GM03348 (cell line): ENCODE measurements at regions not wholly inside any gene's neighbourhood (a gene's known extent, or its start where the extent isn't known, plus 50 kb on each side); places are given as distances from the start of the nearest gene placed in this dataset.

Experiments
- DNase-seq: peaks from one replicate; pipeline ENCODE4 v3.0.0; 2012; ENCODE audit warnings: low spot score

- no peak for DNase-seq
Measured at GRCh38 chr9:3049636-3050035, 205.7 kb upstream of the PUM3 start.

GRCh38 chr9:3047912-3048311 is 204.0 kb upstream of the PUM3 start:
- no peak for DNase-seq

- no peak for DNase-seq
Measured at GRCh38 chr9:3045153-3045552, 201.3 kb upstream of the PUM3 start.

GRCh38 chr9:3043369-3043768 is 199.5 kb upstream of the PUM3 start:
- no peak for DNase-seq

- DNase-seq: no peak
Measured at GRCh38 chr9:3040761-3041160, 196.9 kb upstream of the PUM3 start.

GRCh38 chr9:3036333-3036700 is 192.4 kb upstream of the PUM3 start:
- no peak for DNase-seq

- DNase-seq: no peak
Measured at GRCh38 chr9:3035579-3036332, 191.9 kb upstream of the PUM3 start.

- DNase-seq: no peak
Measured at GRCh38 chr9:3032898-3033297, 189.0 kb upstream of the PUM3 start.

- no peak for DNase-seq
Measured at GRCh38 chr9:3028535-3028934, 184.6 kb upstream of the PUM3 start.

- DNase-seq: no peak
Measured at GRCh38 chr9:3027210-3027609, 183.3 kb upstream of the PUM3 start.

- no peak for DNase-seq
Measured at GRCh38 chr9:3023449-3023848, 179.6 kb upstream of the PUM3 start.

GRCh38 chr9:3018691-3019230 is 174.9 kb upstream of the PUM3 start:
- DNase-seq: no peak

- DNase-seq: no peak
Measured at GRCh38 chr9:3018071-3018470, 174.2 kb upstream of the PUM3 start.

- DNase-seq: no peak
Measured at GRCh38 chr9:3014178-3014577, 170.3 kb upstream of the PUM3 start.

GRCh38 chr9:3012842-3013241 is 168.9 kb upstream of the PUM3 start:
- DNase-seq: no peak

GRCh38 chr9:3012245-3012644 is 168.3 kb upstream of the PUM3 start:
- DNase-seq: no peak

GRCh38 chr9:3008091-3008490 is 164.2 kb upstream of the PUM3 start:
- DNase-seq: no peak

- no peak for DNase-seq
Measured at GRCh38 chr9:3007326-3007725, 163.4 kb upstream of the PUM3 start.

GRCh38 chr9:3006851-3007250 is 163.0 kb upstream of the PUM3 start:
- DNase-seq: no peak

GRCh38 chr9:3004572-3004971 is 160.7 kb upstream of the PUM3 start:
- DNase-seq: no peak

- no peak for DNase-seq
Measured at GRCh38 chr9:3001311-3001710, 157.4 kb upstream of the PUM3 start.

- DNase-seq: no peak
Measured at GRCh38 chr9:2992427-2992826, 148.5 kb upstream of the PUM3 start.

GRCh38 chr9:2991292-2991691 is 147.4 kb upstream of the PUM3 start:
- peak; percentile 25 for DNase-seq

- no peak for DNase-seq
Measured at GRCh38 chr9:2987679-2988078, 143.8 kb upstream of the PUM3 start.
